ENCODE measurements at regions not wholly inside any gene's neighbourhood (a gene's known extent, or its start where the extent isn't known, plus 50 kb on each side); places are given as distances from the start of the nearest gene placed in this dataset.

- ChIA-PET CTCF (no interaction called here), POLR2A (no interaction called here)
- H3K9me3 Mint-ChIP-seq = 0 out of 2 replicates have a peak, but pooled peaks cover 3% of the 10 kb centered on the region
- H3K4me1 Mint-ChIP-seq = peaks cover 13% of the 10 kb centered on the region
- DNase-seq (ENCODE audit: low spot score) = no peak
- H3K36me3 Mint-ChIP-seq = no peaks in the 10 kb centered on the region
- no peaks in the 10 kb centered on the region for H3K27me3 Mint-ChIP-seq (ENCODE audit: low read depth)
- H3K4me3 Mint-ChIP-seq = no peak overlapping the region
- H3K27ac Mint-ChIP-seq = no peak overlapping the region
- TF ChIP-seq STAT6 (CRISPR knock-in tag; conservative IDR thresholded peaks at IDR 0.05; ENCODE audit: low read depth) = no peak
- TF ChIP-seq PRRX2 (CRISPR knock-in tag; IDR thresholded peaks at IDR 0.05) = no peak
- TF ChIP-seq, protein P1, sequence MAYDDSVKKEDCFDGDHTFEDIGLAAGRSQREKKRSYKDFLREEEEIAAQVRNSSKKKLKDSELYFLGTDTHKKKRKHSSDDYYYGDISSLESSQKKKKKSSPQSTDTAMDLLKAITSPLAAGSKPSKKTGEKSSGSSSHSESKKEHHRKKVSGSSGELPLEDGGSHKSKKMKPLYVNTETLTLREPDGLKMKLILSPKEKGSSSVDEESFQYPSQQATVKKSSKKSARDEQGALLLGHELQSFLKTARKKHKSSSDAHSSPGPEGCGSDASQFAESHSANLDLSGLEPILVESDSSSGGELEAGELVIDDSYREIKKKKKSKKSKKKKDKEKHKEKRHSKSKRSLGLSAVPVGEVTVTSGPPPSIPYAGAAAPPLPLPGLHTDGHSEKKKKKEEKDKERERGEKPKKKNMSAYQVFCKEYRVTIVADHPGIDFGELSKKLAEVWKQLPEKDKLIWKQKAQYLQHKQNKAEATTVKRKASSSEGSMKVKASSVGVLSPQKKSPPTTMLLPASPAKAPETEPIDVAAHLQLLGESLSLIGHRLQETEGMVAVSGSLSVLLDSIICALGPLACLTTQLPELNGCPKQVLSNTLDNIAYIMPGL (CRISPR knock-in tag; IDR thresholded peaks at IDR 0.05) = no peak
- no peak for TF ChIP-seq PREB (CRISPR knock-in tag; IDR thresholded peaks at IDR 0.05; ENCODE audit: borderline replicate concordance)
- TF ChIP-seq NR3C1 (CRISPR knock-in tag; conservative IDR thresholded peaks at IDR 0.05; ENCODE audit: low read depth) = no peak
- no peak for TF ChIP-seq ZNF671 (CRISPR knock-in tag; IDR thresholded peaks at IDR 0.05)
- no peak for TF ChIP-seq RELA (CRISPR knock-in tag; IDR thresholded peaks at IDR 0.05; ENCODE audit: borderline replicate concordance)
- TF ChIP-seq ZNF281 (CRISPR knock-in tag; IDR thresholded peaks at IDR 0.05) = no peak
- ATAC-seq = no peak
Measured at GRCh38 chr4:175385797-175386196, 426.3 kb downstream of the GPM6A start.

GRCh38 chr4:175386776-175387507, 425.1 kb downstream of the GPM6A start:
- Mint-ChIP-seq H3K4me3 (no peak overlapping the region), H3K4me1 (peaks cover 8% of the 10 kb centered on the region), H3K9me3 (peaks cover 12% of the 10 kb centered on the region), H3K27me3 (ENCODE audit: low read depth) (no peaks in the 10 kb centered on the region), H3K27ac (no peak overlapping the region), H3K36me3 (no peaks in the 10 kb centered on the region)
- ATAC-seq (peak; percentile 95), DNase-seq (ENCODE audit: low spot score) (peak; percentile 64)
- ChIA-PET CTCF (no interaction called here), POLR2A (no interaction called here)
- TF ChIP-seq SMAD4 (CRISPR knock-in tag; IDR thresholded peaks at IDR 0.05) = no peak
- peak; percentile 41; the same call in 1 of the 2 replicates for TF ChIP-seq ZNF423 (CRISPR knock-in tag; IDR thresholded peaks at IDR 0.05)

DNA sequence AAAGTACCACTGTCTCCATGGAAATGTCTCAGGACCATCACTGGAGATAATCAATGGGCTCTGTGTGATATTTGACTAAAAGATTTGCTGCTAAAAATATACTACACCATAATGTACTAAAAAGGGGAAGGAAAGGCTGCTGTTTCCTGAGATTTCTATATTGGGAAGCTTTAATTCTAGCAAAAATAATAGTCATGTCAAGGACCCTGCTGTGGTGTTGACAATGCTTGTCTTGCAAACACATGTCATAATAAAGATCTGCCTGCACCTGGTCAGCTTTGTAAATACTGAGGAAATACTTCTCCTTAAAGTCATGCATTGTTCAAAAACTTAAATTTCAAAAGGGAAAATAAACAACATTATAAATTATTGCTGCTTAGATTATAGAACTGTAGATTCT, 417.9 kb downstream of the GPM6A start:
- ChIA-PET CTCF (no interaction called here), POLR2A (no interaction called here)
- TF ChIP-seq RORB (CRISPR knock-in tag; IDR thresholded peaks at IDR 0.05) (no peak), ZNF219 (CRISPR knock-in tag; IDR thresholded peaks at IDR 0.05; ENCODE audit: borderline replicate concordance) (no peak), FOXP1 (CRISPR knock-in tag; IDR thresholded peaks at IDR 0.05; ENCODE audit: borderline replicate concordance) (no peak), ZNF138 (CRISPR knock-in tag; conservative IDR thresholded peaks at IDR 0.05) (no peak), ZNF317 (CRISPR knock-in tag; IDR thresholded peaks at IDR 0.05; ENCODE audit: borderline replicate concordance, low read depth) (no peak), ZMAT4 (CRISPR knock-in tag; IDR thresholded peaks at IDR 0.05) (no peak), ZNF263 (CRISPR knock-in tag; IDR thresholded peaks at IDR 0.05; ENCODE audit: low read depth) (no peak), ZNF121 (CRISPR knock-in tag; IDR thresholded peaks at IDR 0.05) (no peak)
- TF ChIP-seq, protein P2, sequence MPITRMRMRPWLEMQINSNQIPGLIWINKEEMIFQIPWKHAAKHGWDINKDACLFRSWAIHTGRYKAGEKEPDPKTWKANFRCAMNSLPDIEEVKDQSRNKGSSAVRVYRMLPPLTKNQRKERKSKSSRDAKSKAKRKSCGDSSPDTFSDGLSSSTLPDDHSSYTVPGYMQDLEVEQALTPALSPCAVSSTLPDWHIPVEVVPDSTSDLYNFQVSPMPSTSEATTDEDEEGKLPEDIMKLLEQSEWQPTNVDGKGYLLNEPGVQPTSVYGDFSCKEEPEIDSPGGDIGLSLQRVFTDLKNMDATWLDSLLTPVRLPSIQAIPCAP (CRISPR knock-in tag; IDR thresholded peaks at IDR 0.05) = no peak
- TF ChIP-seq, protein P3, sequence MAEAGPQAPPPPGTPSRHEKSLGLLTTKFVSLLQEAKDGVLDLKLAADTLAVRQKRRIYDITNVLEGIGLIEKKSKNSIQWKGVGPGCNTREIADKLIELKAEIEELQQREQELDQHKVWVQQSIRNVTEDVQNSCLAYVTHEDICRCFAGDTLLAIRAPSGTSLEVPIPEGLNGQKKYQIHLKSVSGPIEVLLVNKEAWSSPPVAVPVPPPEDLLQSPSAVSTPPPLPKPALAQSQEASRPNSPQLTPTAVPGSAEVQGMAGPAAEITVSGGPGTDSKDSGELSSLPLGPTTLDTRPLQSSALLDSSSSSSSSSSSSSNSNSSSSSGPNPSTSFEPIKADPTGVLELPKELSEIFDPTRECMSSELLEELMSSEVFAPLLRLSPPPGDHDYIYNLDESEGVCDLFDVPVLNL (CRISPR knock-in tag; IDR thresholded peaks at IDR 0.05; ENCODE audit: borderline replicate concordance, low read depth) = no peak

More for the DNA sequence above, 417.9 kb downstream of the GPM6A start:
- ATAC-seq = no peak
- Mint-ChIP-seq H3K4me1 (no peaks in the 10 kb centered on the region), H3K9me3 (peaks cover 24% of the 10 kb centered on the region), H3K27ac (no peak overlapping the region), H3K27me3 (ENCODE audit: low read depth) (no peaks in the 10 kb centered on the region), H3K36me3 (no peaks in the 10 kb centered on the region), H3K4me3 (no peak overlapping the region)
- DNase-seq (ENCODE audit: low spot score) = no peak

All from WTC11 (cell line).